CD14-positive monocyte (primary cell): ENCODE measurements at regions not wholly inside any gene's neighbourhood (a gene's known extent, or its start where the extent isn't known, plus 50 kb on each side); places are given as distances from the start of the nearest gene placed in this dataset. TPM values are rescaled to one million over a fixed set of nuclear protein-coding genes. Genes with fewer than 3 reads are reported as not detected.

Experiments
- DNase-seq, 3 donors: peaks; one replicate each; pipeline ENCODE4 v3.0.0-alpha.2; 2011 to 2022
- H2AFZ ChIP-seq: 2 replicates; pipeline ENCODE4 v1.6.0; 2012; ENCODE audit warnings: mild to moderate bottlenecking, low read depth, low read length, inconsistent platforms; ENCODE audit not compliant: insufficient read depth, poor library complexity, severe bottlenecking
- H3K27ac ChIP-seq, 2 donors: 1 replicate in 1 of 2; 2 replicates in 1 of 2; pipeline ENCODE4 v1.5.1; 2012 to 2013; ENCODE audit warnings: low read length in 2 of 2, control low read depth in 1 of 2, inconsistent platforms in 1 of 2, low read depth in 1 of 2, mild to moderate bottlenecking in 1 of 2
- H3K27me3 ChIP-seq, 2 donors: one replicate each; pipeline versions ENCODE4 v1.6.0 to v1.6.1; 2011 to 2013; ENCODE audit warnings: low read length in 2 of 2; ENCODE audit not compliant: control insufficient read depth in 2 of 2, insufficient read depth in 2 of 2
- H3K36me3 ChIP-seq, 2 donors: replicated peaks in 1 of 2; 1 replicate in 1 of 2; 2 replicates in 1 of 2; pipeline versions ENCODE4 v1.5.1 to v1.6.1; 2012 to 2013; ENCODE audit warnings: low read length in 2 of 2, control low read depth in 1 of 2, inconsistent platforms in 1 of 2, mild to moderate bottlenecking in 1 of 2; ENCODE audit not compliant: insufficient read depth in 2 of 2, control insufficient read depth in 1 of 2
- H3K4me1 ChIP-seq, 2 donors: 1 replicate in 1 of 2; 2 replicates in 1 of 2; pipeline versions ENCODE4 v1.5.1 to v1.6.1; 2012 to 2013; ENCODE audit warnings: low read length in 2 of 2, control low read depth in 1 of 2, inconsistent platforms in 1 of 2, mild to moderate bottlenecking in 1 of 2, moderate library complexity in 1 of 2; ENCODE audit not compliant: insufficient read depth in 2 of 2, control insufficient read depth in 1 of 2
- H3K4me2 ChIP-seq: replicated peaks from 2 replicates; pipeline ENCODE3; 2012; ENCODE audit warnings: low read length, moderate library complexity, mild to moderate bottlenecking; ENCODE audit not compliant: poor library complexity, severe bottlenecking; ENCODE audit errors: extremely low read depth
- H3K4me3 ChIP-seq, 3 experiments: fragments of 200-600 bp in 1 of 3; sonication (generic) in 1 of 3; replicated peaks in 1 of 3; 1 replicate in 2 of 3; 2 replicates in 1 of 3; pipeline ENCODE4 v1.5.1; 2011 to 2013; ENCODE audit warnings: low read length in 3 of 3, mild to moderate bottlenecking in 3 of 3, control low read depth in 2 of 3, low read depth in 2 of 3, inconsistent platforms in 1 of 3, moderate library complexity in 1 of 3
- H3K79me2 ChIP-seq: 2 replicates; pipeline ENCODE4 v1.6.0; 2012; ENCODE audit warnings: mild to moderate bottlenecking, control low read depth, inconsistent platforms, low read length, moderate library complexity; ENCODE audit not compliant: insufficient read depth
- H3K9ac ChIP-seq: 2 replicates; pipeline ENCODE4 v1.6.0; 2017; ENCODE audit warnings: low read length, mild to moderate bottlenecking; ENCODE audit not compliant: insufficient read depth, poor library complexity, severe bottlenecking
- H3K9me3 ChIP-seq, 2 donors: replicated peaks in 1 of 2; 1 replicate in 1 of 2; 2 replicates in 1 of 2; pipeline versions ENCODE4 v1.5.1 to v1.6.1; 2012 to 2013; ENCODE audit warnings: low read length in 2 of 2, control low read depth in 1 of 2; ENCODE audit not compliant: control insufficient read depth in 1 of 2, insufficient read depth in 1 of 2
- H4K20me1 ChIP-seq: 2 replicates; pipeline ENCODE4 v1.6.0; 2012; ENCODE audit warnings: mild to moderate bottlenecking, low read length, control low read depth, moderate library complexity; ENCODE audit not compliant: insufficient read depth
- H3K27ac Mint-ChIP-seq, 7 donors: one replicate each; pipeline ENCODE4 v1.8.0; 2020; ENCODE audit warnings: mild to moderate bottlenecking in 7 of 7, mixed read lengths in 7 of 7, moderate library complexity in 6 of 7, inconsistent platforms in 2 of 7
- H3K27me3 Mint-ChIP-seq, 3 donors: one replicate each; pipeline ENCODE4 v1.8.0; 2021 to 2022; ENCODE audit warnings: low read depth in 3 of 3, mild to moderate bottlenecking in 3 of 3, mixed read lengths in 3 of 3, moderate library complexity in 3 of 3, inconsistent platforms in 1 of 3
- H3K36me3 Mint-ChIP-seq, 2 donors: one replicate each; pipeline ENCODE4 v1.8.0; 2020; ENCODE audit warnings: mixed read lengths in 2 of 2, inconsistent platforms in 1 of 2, mild to moderate bottlenecking in 1 of 2
- H3K4me1 Mint-ChIP-seq: one replicate; pipeline ENCODE4 v1.8.0; 2020; ENCODE audit warnings: mild to moderate bottlenecking, mixed read lengths
- H3K4me3 Mint-ChIP-seq, 2 donors: one replicate each; pipeline ENCODE4 v1.8.0; 2020; ENCODE audit warnings: mild to moderate bottlenecking in 2 of 2, mixed read lengths in 2 of 2, moderate library complexity in 1 of 2
- H3K9me3 Mint-ChIP-seq, 7 donors: one replicate each; pipeline ENCODE4 v1.8.0; 2020 to 2022; ENCODE audit warnings: mixed read lengths in 7 of 7, mild to moderate bottlenecking in 6 of 7, moderate library complexity in 6 of 7, inconsistent platforms in 2 of 7
- intact Hi-C, 2 donors: fragments of 100-400 bp; cut with micrococcal nuclease; formaldehyde crosslinking; loops; one replicate each; pipeline versions ENCODE4 v1.15.0 to v1.15.1; 2023
- small RNA-seq: library from RNA; depleted of rRNA; stranded (forward); fragments of <200 nt; gene quantifications from one replicate; pipeline ENCODE3, GENCODE V24; 2012; ENCODE audit warnings: low read depth; ENCODE audit not compliant: insufficient read length
- TF ChIP-seq, protein P1 (sequence below): fragments of 200-600 bp; IDR thresholded peaks from one replicate; pipeline ENCODE4 v1.8.0; 2022; ENCODE audit warnings: antibody characterized with exemption, mild to moderate bottlenecking

DNA sequence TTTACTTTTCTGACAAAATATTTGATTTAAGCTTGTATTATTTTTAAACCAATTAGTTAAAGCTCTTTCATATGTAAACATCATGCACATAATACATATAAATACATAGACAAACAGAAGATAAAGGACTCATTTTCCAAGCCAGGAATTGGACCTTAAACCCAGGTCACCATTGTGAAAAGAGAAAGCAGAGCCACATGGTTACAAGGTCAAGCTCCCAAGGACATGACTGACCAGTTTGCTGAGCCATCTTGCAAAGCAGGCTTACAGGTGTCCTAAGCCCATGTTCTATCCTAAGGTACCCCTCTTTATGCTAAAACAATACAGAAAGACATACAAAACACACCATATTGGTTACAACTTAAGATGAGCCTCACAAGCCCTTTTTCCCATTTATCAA is 50.5 kb upstream of the DNAJC19 start:
- no peak overlapping the region for H3K4me2 ChIP-seq
- H3K9me3 ChIP-seq: peaks cover 0 to 18% of the 10 kb centered on the region in 2 donors
- Mint-ChIP-seq H3K4me3 (no peak overlapping the region), H3K4me1 (no peaks in the 10 kb centered on the region), H3K9me3 (peaks cover 3 to 21% (median 12%) of the 10 kb centered on the region in 7 donors), H3K27me3 (peaks cover 0 to 2% (median 0%) of the 10 kb centered on the region in 3 donors), H3K27ac (no peak overlapping the region), H3K36me3 (no peaks in the 10 kb centered on the region)
- TF ChIP-seq, protein P1, sequence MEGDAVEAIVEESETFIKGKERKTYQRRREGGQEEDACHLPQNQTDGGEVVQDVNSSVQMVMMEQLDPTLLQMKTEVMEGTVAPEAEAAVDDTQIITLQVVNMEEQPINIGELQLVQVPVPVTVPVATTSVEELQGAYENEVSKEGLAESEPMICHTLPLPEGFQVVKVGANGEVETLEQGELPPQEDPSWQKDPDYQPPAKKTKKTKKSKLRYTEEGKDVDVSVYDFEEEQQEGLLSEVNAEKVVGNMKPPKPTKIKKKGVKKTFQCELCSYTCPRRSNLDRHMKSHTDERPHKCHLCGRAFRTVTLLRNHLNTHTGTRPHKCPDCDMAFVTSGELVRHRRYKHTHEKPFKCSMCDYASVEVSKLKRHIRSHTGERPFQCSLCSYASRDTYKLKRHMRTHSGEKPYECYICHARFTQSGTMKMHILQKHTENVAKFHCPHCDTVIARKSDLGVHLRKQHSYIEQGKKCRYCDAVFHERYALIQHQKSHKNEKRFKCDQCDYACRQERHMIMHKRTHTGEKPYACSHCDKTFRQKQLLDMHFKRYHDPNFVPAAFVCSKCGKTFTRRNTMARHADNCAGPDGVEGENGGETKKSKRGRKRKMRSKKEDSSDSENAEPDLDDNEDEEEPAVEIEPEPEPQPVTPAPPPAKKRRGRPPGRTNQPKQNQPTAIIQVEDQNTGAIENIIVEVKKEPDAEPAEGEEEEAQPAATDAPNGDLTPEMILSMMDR: no peak
- no peak for DNase-seq
- H3K9ac ChIP-seq: no peak overlapping the region
- H3K27ac ChIP-seq: no peak overlapping the region
- no peaks in the 10 kb centered on the region for H4K20me1 ChIP-seq
- intact Hi-C loops: no loop called here
- no peaks in the 10 kb centered on the region for H3K27me3 ChIP-seq
- no peaks in the 10 kb centered on the region for H3K79me2 ChIP-seq
- no peaks in the 10 kb centered on the region for H3K4me1 ChIP-seq
- no peak overlapping the region for H2AFZ ChIP-seq
- H3K4me3 ChIP-seq: no peak overlapping the region
- H3K36me3 ChIP-seq: no peaks in the 10 kb centered on the region

Small RNAs in the stretch of these regions (small RNA-seq; reads per million reads assigned to genes)
- gene AC083904.1: not detected
- gene RNU6-4P: not detected
